Lung (tissue), 11 donors: ENCODE measurements at regions not wholly inside any gene's neighbourhood (a gene's known extent, or its start where the extent isn't known, plus 50 kb on each side); places are given as distances from the start of the nearest gene placed in this dataset.

ENCODE experiments used
- ATAC-seq: fragments of 200-7000 bp; cut with Tn5 transposase; one replicate; pipeline ENCODE4 v1.9.1; 2020; ENCODE audit warnings: moderate number of reproducible peaks; ENCODE audit not compliant: insufficient read depth, low FRiP score
- DNase-seq, 3 donors: peaks; one replicate each; pipeline ENCODE4 v3.0.0-alpha.2; 2013 to 2017
- H3K27ac ChIP-seq, 2 donors: one replicate each; pipeline ENCODE4 v1.5.1; 2013; ENCODE audit warnings: mild to moderate bottlenecking in 2 of 2, moderate library complexity in 2 of 2, control low read depth in 1 of 2, inconsistent platforms in 1 of 2, low read depth in 1 of 2, low read length in 1 of 2
- H3K27me3 ChIP-seq, 3 donors: one replicate each; pipeline ENCODE4 v1.5.1; 2013; ENCODE audit warnings: low read length in 2 of 3; ENCODE audit not compliant: control insufficient read depth in 3 of 3, insufficient read depth in 3 of 3
- H3K36me3 ChIP-seq, 4 donors: one replicate each; pipeline ENCODE4 v1.5.1; 2013; ENCODE audit warnings: low read length in 4 of 4, mild to moderate bottlenecking in 1 of 4, moderate library complexity in 1 of 4; ENCODE audit not compliant: control insufficient read depth in 4 of 4, insufficient read depth in 4 of 4
- H3K4me1 ChIP-seq, 5 donors: one replicate each; pipeline ENCODE4 v1.5.1; 2013; ENCODE audit warnings: low read length in 5 of 5, mild to moderate bottlenecking in 2 of 5, moderate library complexity in 1 of 5; ENCODE audit not compliant: control insufficient read depth in 5 of 5, insufficient read depth in 5 of 5
- H3K4me3 ChIP-seq: one replicate; pipeline ENCODE4 v1.5.1; 2013; ENCODE audit warnings: mild to moderate bottlenecking, control low read depth, moderate library complexity
- H3K9ac ChIP-seq, 2 donors: one replicate each; pipeline ENCODE4 v1.5.1; 2013; ENCODE audit warnings: low read length in 2 of 2, control low read depth in 1 of 2; ENCODE audit not compliant: insufficient read depth in 1 of 2
- H3K9me3 ChIP-seq, 4 donors: one replicate each; pipeline ENCODE4 v1.5.1; 2013; ENCODE audit warnings: low read length in 3 of 4, mild to moderate bottlenecking in 1 of 4, moderate library complexity in 1 of 4; ENCODE audit not compliant: control insufficient read depth in 4 of 4, insufficient read depth in 3 of 4
- CTCF ChIP-seq: IDR thresholded peaks from 2 replicates; pipeline ENCODE4 v1.5.1; 2012; ENCODE audit warnings: mild to moderate bottlenecking; ENCODE audit errors: control extremely low read depth, extremely low read depth
- WGBS, 2 donors: extraction: QIAGEN DNeasy Blood & Tissue Kit; methylation state at CpG; one replicate each; pipeline ENCODE4 v1.1.7; 2013; 5-methylcytosine and 5-hydroxymethylcytosine counted together
- donor health status: control.
- donor health status: control.
- donor health status: Bipolar disorder and iron deficiency.
- donor health status: healthy.
- donor health status: DM: yes; HTN: yes; CAD: no.

DNA sequence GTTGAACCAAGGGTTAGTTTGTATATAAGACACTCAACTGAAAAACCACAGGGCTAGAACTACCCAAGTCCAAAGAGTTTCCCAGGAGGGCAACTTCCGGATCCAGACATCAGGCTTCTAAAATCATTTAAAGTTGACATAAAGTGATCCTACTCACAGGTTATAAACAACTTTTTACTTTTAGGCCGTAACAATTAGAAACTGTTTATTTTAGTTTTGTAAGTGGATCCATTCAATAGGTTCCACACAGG is 454.6 kb downstream of the MEIS1 start:
- no peak overlapping the region for H3K27ac ChIP-seq
- no peaks in the 10 kb centered on the region for H3K36me3 ChIP-seq
- peaks cover 0 to 4% (median 0%) of the 10 kb centered on the region in 4 donors for H3K9me3 ChIP-seq

GRCh38 chr2:66890166-66890742 is 455.3 kb downstream of the MEIS1 start:
- no peaks in the 10 kb centered on the region for H3K36me3 ChIP-seq
- H3K4me1 ChIP-seq = peaks cover 0 to 34% (median 11%) of the 10 kb centered on the region in 5 donors
- H3K27me3 ChIP-seq = no peaks in the 10 kb centered on the region
- H3K27ac ChIP-seq = no peak overlapping the region
- no peak for DNase-seq
- peaks cover 0 to 4% (median 0%) of the 10 kb centered on the region in 4 donors for H3K9me3 ChIP-seq
- TF ChIP-seq CTCF = no peak
- H3K4me3 ChIP-seq = no peak overlapping the region
- H3K9ac ChIP-seq = no peak overlapping the region
- ATAC-seq = no peak

More for the DNA sequence above, 454.6 kb downstream of the MEIS1 start:
- ATAC-seq (no peak), DNase-seq (no peak)
- WGBS, 2 donors = 73 to 82% methylated on average over 2 of the region's 2 CpGs
- no peak overlapping the region for H3K9ac ChIP-seq
- H3K4me3 ChIP-seq = no peak overlapping the region
- TF ChIP-seq CTCF = no peak
- H3K27me3 ChIP-seq = no peaks in the 10 kb centered on the region
- H3K4me1 ChIP-seq = peaks cover 0 to 34% (median 11%) of the 10 kb centered on the region in 5 donors

DNA sequence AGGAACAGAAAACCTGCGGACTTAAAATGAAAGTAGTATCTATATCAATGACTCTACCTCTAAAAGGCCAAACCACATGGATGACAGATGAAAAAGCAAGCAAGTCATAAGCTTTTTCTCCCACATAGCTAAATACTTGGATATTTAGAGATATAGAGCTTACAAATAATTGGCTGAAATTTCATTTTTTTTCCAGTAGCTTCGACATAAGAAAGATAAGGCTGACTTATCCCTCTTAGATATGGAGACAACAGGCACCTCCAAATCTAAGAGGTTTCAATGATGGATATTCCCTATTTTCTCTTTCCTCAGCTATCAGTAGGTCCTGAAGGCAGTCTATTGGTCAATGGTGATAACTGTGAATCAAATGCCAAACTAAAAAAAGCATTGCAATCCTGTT is 460.3 kb downstream of the MEIS1 start:
- H3K27me3 ChIP-seq = no peaks in the 10 kb centered on the region
- no peak for TF ChIP-seq CTCF
- H3K36me3 ChIP-seq = no peaks in the 10 kb centered on the region
- no peak overlapping the region for H3K4me3 ChIP-seq
- 88 to 95% methylated on average over 2 of the region's 2 CpGs for WGBS, 2 donors
- H3K4me1 ChIP-seq = peaks cover 2 to 32% (median 14%) of the 10 kb centered on the region in 5 donors
- DNase-seq (no peak), ATAC-seq (no peak)
- no peak overlapping the region for H3K27ac ChIP-seq
- H3K9me3 ChIP-seq = no peaks in the 10 kb centered on the region
- no peak overlapping the region for H3K9ac ChIP-seq

DNA sequence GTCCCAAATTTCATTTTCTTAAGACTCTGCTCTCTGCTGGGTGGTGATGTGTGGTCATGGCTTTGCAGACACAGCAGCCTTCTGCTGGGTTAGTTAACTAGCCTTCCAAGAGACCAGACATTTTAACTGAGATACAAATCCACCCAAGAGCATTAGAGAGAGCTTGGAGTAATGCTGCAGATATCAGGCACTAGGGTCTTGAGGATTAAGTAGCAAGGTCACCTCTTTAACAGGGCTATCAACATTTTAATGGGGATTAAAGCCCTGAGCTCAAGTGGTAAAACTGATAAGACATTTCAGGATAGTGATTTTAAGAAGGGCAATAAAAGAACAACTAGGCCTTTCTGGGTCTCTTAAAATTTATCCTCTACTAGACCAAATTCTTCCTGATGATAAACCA is 461.2 kb downstream of the MEIS1 start:
- Histone ChIP-seq H3K9ac (no peak overlapping the region), H3K4me3 (no peak overlapping the region), H3K4me1 (peaks cover 2 to 25% (median 8%) of the 10 kb centered on the region in 5 donors), H3K27me3 (no peaks in the 10 kb centered on the region), H3K36me3 (no peaks in the 10 kb centered on the region), H3K9me3 (no peaks in the 10 kb centered on the region), H3K27ac (no peak overlapping the region)
- DNase-seq (no peak), ATAC-seq (no peak)
- TF ChIP-seq CTCF = no peak
